ENCODE measurements at regions not wholly inside any gene's neighbourhood (a gene's known extent, or its start where the extent isn't known, plus 50 kb on each side); places are given as distances from the start of the nearest gene placed in this dataset.
A peak's percentile ranks its signal among the peaks of the same experiment; 100 is the strongest.

GRCh38 chr16:85521552-85522307 is 91.4 kb upstream of the GSE1 start:
- no peak overlapping the region for H3K4me3 ChIP-seq (ENCODE audit: low read length)
- no peak for TF ChIP-seq CTCF (conservative IDR thresholded peaks at IDR 0.05; ENCODE audit: low read depth, low read length)

GRCh38 chr16:85522308-85522841 is 90.7 kb upstream of the GSE1 start:
- no peak for TF ChIP-seq CTCF (conservative IDR thresholded peaks at IDR 0.05; ENCODE audit: low read depth, low read length)
- no peak for DNase-seq (ENCODE audit: low read depth)
- H3K4me3 ChIP-seq (ENCODE audit: low read length) = no peak overlapping the region

More at GRCh38 chr16:85521552-85522307, 91.4 kb upstream of the GSE1 start:
- peak; percentile 31 for DNase-seq (ENCODE audit: low read depth)

DNA sequence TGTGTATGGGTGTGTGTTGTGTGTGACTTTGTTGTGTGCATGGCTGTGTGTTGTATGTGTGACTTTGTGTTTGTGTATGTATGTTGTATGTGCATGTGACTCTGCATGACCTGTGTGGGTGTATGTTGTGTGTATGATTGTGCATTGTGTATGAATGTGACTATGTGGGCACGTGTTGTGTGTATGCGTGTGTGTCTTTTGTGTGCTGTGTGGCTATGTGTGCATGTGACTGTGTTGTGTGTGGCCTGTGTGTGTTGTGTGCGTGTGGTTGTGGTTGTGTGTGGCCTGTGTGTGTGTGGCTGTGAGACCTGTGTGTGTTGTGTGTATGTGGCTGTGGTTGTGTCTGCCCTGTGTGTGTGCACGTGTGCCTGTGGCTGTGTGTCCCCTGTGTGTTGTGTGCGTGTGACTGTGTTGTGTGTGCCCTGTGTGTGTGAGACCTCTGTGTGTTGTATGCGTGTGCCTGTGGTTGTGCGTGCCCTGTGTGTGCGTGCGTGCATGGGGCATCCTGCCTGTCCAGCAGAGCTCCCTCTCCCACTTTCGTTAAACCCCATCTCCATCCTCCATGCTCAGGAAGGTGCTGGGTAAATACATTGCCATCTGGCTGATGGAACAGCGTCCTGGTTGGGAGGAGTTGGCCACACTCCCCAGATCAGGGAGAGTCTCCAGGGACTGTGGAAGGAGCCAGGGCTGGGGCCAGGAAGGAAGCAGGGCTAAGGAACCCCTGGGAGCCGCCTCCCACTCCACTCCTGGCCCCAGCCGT is 90.1 kb upstream of the GSE1 start:
- H3K4me3 ChIP-seq (ENCODE audit: low read length) = no peak overlapping the region
- DNase-seq (ENCODE audit: low read depth) = no peak
- TF ChIP-seq CTCF (conservative IDR thresholded peaks at IDR 0.05; ENCODE audit: low read depth, low read length) = no peak

DNA sequence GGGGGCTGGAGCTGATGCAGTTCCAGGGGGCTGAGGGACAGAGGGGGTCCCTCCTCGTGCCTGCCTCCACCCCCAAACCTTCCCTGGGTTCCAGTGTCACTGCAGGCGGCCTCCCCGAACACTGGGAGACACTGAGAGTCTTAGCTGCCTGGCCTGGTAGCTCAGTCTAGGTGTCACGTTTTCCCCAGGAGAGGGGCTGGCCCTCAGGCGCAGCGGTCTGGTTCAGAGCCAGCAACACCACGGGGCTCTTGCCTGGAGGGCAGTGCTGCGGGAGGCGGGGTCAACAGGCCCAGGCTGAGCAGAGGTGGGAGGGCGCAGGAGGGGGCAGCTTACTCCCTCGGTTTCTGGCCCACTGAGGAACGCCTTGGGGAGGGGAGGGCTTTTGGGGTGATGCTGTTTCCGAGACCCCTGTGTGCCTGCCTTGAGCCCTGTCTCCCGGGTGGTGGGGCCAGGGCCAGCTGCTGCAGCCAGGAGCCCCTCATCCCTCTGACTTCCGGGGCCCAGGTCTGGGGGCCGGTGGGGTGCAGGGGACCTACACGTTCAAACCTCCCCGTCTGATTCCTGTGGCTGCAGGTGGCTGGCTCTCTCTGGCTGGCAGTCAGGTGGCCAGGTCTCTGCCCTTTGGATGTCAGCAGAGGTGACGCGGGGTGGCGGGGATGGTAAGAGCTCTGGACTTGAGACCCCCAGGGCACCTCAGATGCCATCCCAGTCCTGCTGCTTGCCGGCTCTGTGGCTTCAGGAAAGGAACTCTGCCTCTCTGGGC is 89.3 kb upstream of the GSE1 start:
- DNase-seq (ENCODE audit: low read depth) = peak; percentile 39
- no peak for TF ChIP-seq CTCF (conservative IDR thresholded peaks at IDR 0.05; ENCODE audit: low read depth, low read length)
- H3K4me3 ChIP-seq (ENCODE audit: low read length) = no peak overlapping the region

DNA sequence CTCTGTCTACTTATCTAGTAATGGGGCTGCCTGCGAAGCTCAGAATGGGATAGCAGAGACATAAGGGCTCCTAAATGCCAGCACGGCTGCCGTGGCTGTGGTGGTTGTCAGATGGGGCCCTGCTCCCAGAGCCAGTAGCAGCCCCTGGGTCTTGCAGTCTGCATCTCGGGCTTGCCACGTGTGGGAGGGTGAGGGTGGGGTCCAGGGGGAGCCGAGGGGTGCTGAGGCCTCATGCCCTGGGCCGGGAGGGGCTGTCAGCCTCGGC is 88.8 kb upstream of the GSE1 start:
- DNase-seq (ENCODE audit: low read depth) = no peak
- no peak overlapping the region for H3K4me3 ChIP-seq (ENCODE audit: low read length)
- no peak for TF ChIP-seq CTCF (conservative IDR thresholded peaks at IDR 0.05; ENCODE audit: low read depth, low read length)

GRCh38 chr16:85524630-85525419 is 88.3 kb upstream of the GSE1 start:
- no peak overlapping the region for H3K4me3 ChIP-seq (ENCODE audit: low read length)
- DNase-seq (ENCODE audit: low read depth) = no peak
- no peak for TF ChIP-seq CTCF (conservative IDR thresholded peaks at IDR 0.05; ENCODE audit: low read depth, low read length)
